CD14-positive monocyte (primary cell): ENCODE measurements at regions not wholly inside any gene's neighbourhood (a gene's known extent, or its start where the extent isn't known, plus 50 kb on each side); places are given as distances from the start of the nearest gene placed in this dataset.

Experiments
- DNase-seq, 3 donors: peaks; one replicate each; pipeline ENCODE4 v3.0.0-alpha.2; 2011 to 2022
- H2AFZ ChIP-seq: 2 replicates; pipeline ENCODE4 v1.6.0; 2012; ENCODE audit warnings: mild to moderate bottlenecking, low read depth, low read length, inconsistent platforms; ENCODE audit not compliant: insufficient read depth, poor library complexity, severe bottlenecking
- H3K27ac ChIP-seq, 2 donors: 1 replicate in 1 of 2; 2 replicates in 1 of 2; pipeline ENCODE4 v1.5.1; 2012 to 2013; ENCODE audit warnings: low read length in 2 of 2, control low read depth in 1 of 2, inconsistent platforms in 1 of 2, low read depth in 1 of 2, mild to moderate bottlenecking in 1 of 2
- H3K27me3 ChIP-seq, 2 donors: one replicate each; pipeline versions ENCODE4 v1.6.0 to v1.6.1; 2011 to 2013; ENCODE audit warnings: low read length in 2 of 2; ENCODE audit not compliant: control insufficient read depth in 2 of 2, insufficient read depth in 2 of 2
- H3K36me3 ChIP-seq, 2 donors: replicated peaks in 1 of 2; 1 replicate in 1 of 2; 2 replicates in 1 of 2; pipeline versions ENCODE4 v1.5.1 to v1.6.1; 2012 to 2013; ENCODE audit warnings: low read length in 2 of 2, control low read depth in 1 of 2, inconsistent platforms in 1 of 2, mild to moderate bottlenecking in 1 of 2; ENCODE audit not compliant: insufficient read depth in 2 of 2, control insufficient read depth in 1 of 2
- H3K4me1 ChIP-seq, 2 donors: 1 replicate in 1 of 2; 2 replicates in 1 of 2; pipeline versions ENCODE4 v1.5.1 to v1.6.1; 2012 to 2013; ENCODE audit warnings: low read length in 2 of 2, control low read depth in 1 of 2, inconsistent platforms in 1 of 2, mild to moderate bottlenecking in 1 of 2, moderate library complexity in 1 of 2; ENCODE audit not compliant: insufficient read depth in 2 of 2, control insufficient read depth in 1 of 2
- H3K4me2 ChIP-seq: replicated peaks from 2 replicates; pipeline ENCODE3; 2012; ENCODE audit warnings: low read length, moderate library complexity, mild to moderate bottlenecking; ENCODE audit not compliant: poor library complexity, severe bottlenecking; ENCODE audit errors: extremely low read depth
- H3K4me3 ChIP-seq, 3 experiments: fragments of 200-600 bp in 1 of 3; sonication (generic) in 1 of 3; replicated peaks in 1 of 3; 1 replicate in 2 of 3; 2 replicates in 1 of 3; pipeline ENCODE4 v1.5.1; 2011 to 2013; ENCODE audit warnings: low read length in 3 of 3, mild to moderate bottlenecking in 3 of 3, control low read depth in 2 of 3, low read depth in 2 of 3, inconsistent platforms in 1 of 3, moderate library complexity in 1 of 3
- H3K79me2 ChIP-seq: 2 replicates; pipeline ENCODE4 v1.6.0; 2012; ENCODE audit warnings: mild to moderate bottlenecking, control low read depth, inconsistent platforms, low read length, moderate library complexity; ENCODE audit not compliant: insufficient read depth
- H3K9ac ChIP-seq: 2 replicates; pipeline ENCODE4 v1.6.0; 2017; ENCODE audit warnings: low read length, mild to moderate bottlenecking; ENCODE audit not compliant: insufficient read depth, poor library complexity, severe bottlenecking
- H3K9me3 ChIP-seq, 2 donors: replicated peaks in 1 of 2; 1 replicate in 1 of 2; 2 replicates in 1 of 2; pipeline versions ENCODE4 v1.5.1 to v1.6.1; 2012 to 2013; ENCODE audit warnings: low read length in 2 of 2, control low read depth in 1 of 2; ENCODE audit not compliant: control insufficient read depth in 1 of 2, insufficient read depth in 1 of 2
- H4K20me1 ChIP-seq: 2 replicates; pipeline ENCODE4 v1.6.0; 2012; ENCODE audit warnings: mild to moderate bottlenecking, low read length, control low read depth, moderate library complexity; ENCODE audit not compliant: insufficient read depth
- H3K27ac Mint-ChIP-seq, 7 donors: one replicate each; pipeline ENCODE4 v1.8.0; 2020; ENCODE audit warnings: mild to moderate bottlenecking in 7 of 7, mixed read lengths in 7 of 7, moderate library complexity in 6 of 7, inconsistent platforms in 2 of 7
- H3K27me3 Mint-ChIP-seq, 3 donors: one replicate each; pipeline ENCODE4 v1.8.0; 2021 to 2022; ENCODE audit warnings: low read depth in 3 of 3, mild to moderate bottlenecking in 3 of 3, mixed read lengths in 3 of 3, moderate library complexity in 3 of 3, inconsistent platforms in 1 of 3
- H3K36me3 Mint-ChIP-seq, 2 donors: one replicate each; pipeline ENCODE4 v1.8.0; 2020; ENCODE audit warnings: mixed read lengths in 2 of 2, inconsistent platforms in 1 of 2, mild to moderate bottlenecking in 1 of 2
- H3K4me1 Mint-ChIP-seq: one replicate; pipeline ENCODE4 v1.8.0; 2020; ENCODE audit warnings: mild to moderate bottlenecking, mixed read lengths
- H3K4me3 Mint-ChIP-seq, 2 donors: one replicate each; pipeline ENCODE4 v1.8.0; 2020; ENCODE audit warnings: mild to moderate bottlenecking in 2 of 2, mixed read lengths in 2 of 2, moderate library complexity in 1 of 2
- H3K9me3 Mint-ChIP-seq, 7 donors: one replicate each; pipeline ENCODE4 v1.8.0; 2020 to 2022; ENCODE audit warnings: mixed read lengths in 7 of 7, mild to moderate bottlenecking in 6 of 7, moderate library complexity in 6 of 7, inconsistent platforms in 2 of 7
- WGBS: methylation state at CpG from one replicate; pipeline ENCODE4 v1.1.5; 2013; ENCODE audit warnings: missing lambda C conversion rate; ENCODE audit not compliant: insufficient coverage; 5-methylcytosine and 5-hydroxymethylcytosine counted together
- intact Hi-C, 2 donors: fragments of 100-400 bp; cut with micrococcal nuclease; formaldehyde crosslinking; loops; one replicate each; pipeline versions ENCODE4 v1.15.0 to v1.15.1; 2023
- TF ChIP-seq, protein P1 (sequence below): fragments of 200-600 bp; IDR thresholded peaks from one replicate; pipeline ENCODE4 v1.8.0; 2022; ENCODE audit warnings: antibody characterized with exemption, mild to moderate bottlenecking

DNA sequence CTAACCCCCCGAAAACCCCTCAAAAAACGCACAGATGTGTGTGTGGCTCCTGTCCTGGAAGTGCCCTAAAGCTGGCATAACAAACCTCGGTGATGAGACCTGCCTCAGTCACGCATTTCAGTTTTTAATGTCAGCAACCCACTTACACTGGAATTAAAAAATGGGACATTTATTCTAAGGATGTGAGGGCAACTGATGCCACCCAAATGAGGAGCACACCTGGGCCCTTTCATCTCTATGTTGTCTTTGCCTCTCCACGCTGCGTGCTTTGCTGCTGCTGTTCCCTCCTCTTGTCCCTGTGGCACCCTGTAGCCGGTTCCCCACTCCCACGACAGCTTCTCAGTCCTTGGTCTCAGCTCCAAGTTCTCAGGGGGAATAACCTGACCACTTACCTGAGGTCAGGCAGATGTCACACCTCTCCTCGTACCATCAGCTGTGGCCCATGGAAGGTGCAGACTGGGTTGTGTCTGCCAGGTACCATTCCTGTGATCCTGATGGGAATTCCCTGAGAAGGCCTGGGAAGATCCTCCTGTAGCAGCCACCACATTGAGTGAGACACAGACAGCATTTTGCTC lies 134.2 kb upstream of the THBS2 start:
- Mint-ChIP-seq H3K9me3 (peaks cover 19 to 56% (median 45%) of the 10 kb centered on the region in 7 donors), H3K4me1 (no peaks in the 10 kb centered on the region), H3K27me3 (peaks cover 0 to 3% (median 0%) of the 10 kb centered on the region in 3 donors), H3K36me3 (no peaks in the 10 kb centered on the region), H3K4me3 (no peak overlapping the region), H3K27ac (no peak overlapping the region)
- no peaks in the 10 kb centered on the region for H3K79me2 ChIP-seq
- no peak overlapping the region for H3K4me3 ChIP-seq
- 99% methylated on average over 6 of the region's 9 CpGs for WGBS
- no peaks in the 10 kb centered on the region for H4K20me1 ChIP-seq
- H2AFZ ChIP-seq: no peak overlapping the region
- H3K4me2 ChIP-seq: no peak overlapping the region
- H3K36me3 ChIP-seq: no peaks in the 10 kb centered on the region
- no peak overlapping the region for H3K27ac ChIP-seq
- H3K4me1 ChIP-seq: no peaks in the 10 kb centered on the region
- H3K9me3 ChIP-seq: peaks cover 37 to 61% of the 10 kb centered on the region in 2 donors
- no peak for DNase-seq
- H3K9ac ChIP-seq: no peak overlapping the region
- intact Hi-C loops: no loop called here
- TF ChIP-seq, protein P1, sequence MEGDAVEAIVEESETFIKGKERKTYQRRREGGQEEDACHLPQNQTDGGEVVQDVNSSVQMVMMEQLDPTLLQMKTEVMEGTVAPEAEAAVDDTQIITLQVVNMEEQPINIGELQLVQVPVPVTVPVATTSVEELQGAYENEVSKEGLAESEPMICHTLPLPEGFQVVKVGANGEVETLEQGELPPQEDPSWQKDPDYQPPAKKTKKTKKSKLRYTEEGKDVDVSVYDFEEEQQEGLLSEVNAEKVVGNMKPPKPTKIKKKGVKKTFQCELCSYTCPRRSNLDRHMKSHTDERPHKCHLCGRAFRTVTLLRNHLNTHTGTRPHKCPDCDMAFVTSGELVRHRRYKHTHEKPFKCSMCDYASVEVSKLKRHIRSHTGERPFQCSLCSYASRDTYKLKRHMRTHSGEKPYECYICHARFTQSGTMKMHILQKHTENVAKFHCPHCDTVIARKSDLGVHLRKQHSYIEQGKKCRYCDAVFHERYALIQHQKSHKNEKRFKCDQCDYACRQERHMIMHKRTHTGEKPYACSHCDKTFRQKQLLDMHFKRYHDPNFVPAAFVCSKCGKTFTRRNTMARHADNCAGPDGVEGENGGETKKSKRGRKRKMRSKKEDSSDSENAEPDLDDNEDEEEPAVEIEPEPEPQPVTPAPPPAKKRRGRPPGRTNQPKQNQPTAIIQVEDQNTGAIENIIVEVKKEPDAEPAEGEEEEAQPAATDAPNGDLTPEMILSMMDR: no peak
- no peaks in the 10 kb centered on the region for H3K27me3 ChIP-seq

DNA sequence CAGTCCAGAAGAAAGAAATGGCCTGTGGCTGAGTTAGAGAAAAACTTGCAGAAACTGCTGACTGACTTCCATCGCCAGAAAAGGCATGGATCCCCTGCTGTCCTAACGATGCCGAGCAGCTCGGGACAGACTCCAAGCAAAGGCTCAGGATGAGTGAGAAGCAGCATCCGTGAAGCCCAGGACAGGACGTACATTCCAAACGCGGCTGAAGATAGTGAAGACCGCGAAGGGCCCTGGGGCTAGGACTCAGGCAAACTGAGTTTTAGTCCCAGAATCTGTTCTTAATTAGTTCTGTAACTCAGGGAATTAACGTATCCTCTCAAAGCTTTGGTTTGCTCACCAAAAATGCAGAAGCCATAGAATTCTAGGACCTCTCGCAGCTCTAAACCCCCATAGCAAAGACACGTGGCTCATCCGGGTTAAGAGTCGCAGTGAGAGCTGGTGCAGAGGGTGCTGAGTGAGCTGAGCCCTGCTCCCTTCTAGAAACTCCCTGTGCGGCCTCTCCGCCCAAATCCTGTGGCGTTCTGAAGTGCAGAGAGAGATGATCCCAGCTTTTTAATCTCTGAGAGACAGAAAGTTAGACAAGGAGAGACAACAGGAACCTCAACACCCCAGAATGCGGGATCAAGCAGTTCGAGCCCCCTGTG lies 132.9 kb upstream of the THBS2 start:
- Histone ChIP-seq H3K4me2 (no peak overlapping the region), H4K20me1 (no peaks in the 10 kb centered on the region), H3K27ac (no peak overlapping the region), H3K27me3 (no peaks in the 10 kb centered on the region), H3K79me2 (no peaks in the 10 kb centered on the region), H3K9me3 (peaks cover 33 to 66% of the 10 kb centered on the region in 2 donors), H3K4me3 (no peak overlapping the region), H3K9ac (no peak overlapping the region), H3K4me1 (no peaks in the 10 kb centered on the region), H2AFZ (no peak overlapping the region), H3K36me3 (no peaks in the 10 kb centered on the region)
- no peak overlapping the region for H3K4me3 Mint-ChIP-seq
- peaks cover 20 to 49% (median 43%) of the 10 kb centered on the region in 7 donors for H3K9me3 Mint-ChIP-seq
- WGBS: 81% methylated on average over 17 of the region's 20 CpGs
- TF ChIP-seq, protein P1: no peak
- peaks cover 0 to 3% (median 0%) of the 10 kb centered on the region in 3 donors for H3K27me3 Mint-ChIP-seq
- no peaks in the 10 kb centered on the region for H3K4me1 Mint-ChIP-seq
- intact Hi-C loops: no loop called here
- DNase-seq: no peak
- no peaks in the 10 kb centered on the region for H3K36me3 Mint-ChIP-seq
- no peak overlapping the region for H3K27ac Mint-ChIP-seq
